ENCODE measurements at regions not wholly inside any gene's neighbourhood (a gene's known extent, or its start where the extent isn't known, plus 50 kb on each side); places are given as distances from the start of the nearest gene placed in this dataset.

DNA sequence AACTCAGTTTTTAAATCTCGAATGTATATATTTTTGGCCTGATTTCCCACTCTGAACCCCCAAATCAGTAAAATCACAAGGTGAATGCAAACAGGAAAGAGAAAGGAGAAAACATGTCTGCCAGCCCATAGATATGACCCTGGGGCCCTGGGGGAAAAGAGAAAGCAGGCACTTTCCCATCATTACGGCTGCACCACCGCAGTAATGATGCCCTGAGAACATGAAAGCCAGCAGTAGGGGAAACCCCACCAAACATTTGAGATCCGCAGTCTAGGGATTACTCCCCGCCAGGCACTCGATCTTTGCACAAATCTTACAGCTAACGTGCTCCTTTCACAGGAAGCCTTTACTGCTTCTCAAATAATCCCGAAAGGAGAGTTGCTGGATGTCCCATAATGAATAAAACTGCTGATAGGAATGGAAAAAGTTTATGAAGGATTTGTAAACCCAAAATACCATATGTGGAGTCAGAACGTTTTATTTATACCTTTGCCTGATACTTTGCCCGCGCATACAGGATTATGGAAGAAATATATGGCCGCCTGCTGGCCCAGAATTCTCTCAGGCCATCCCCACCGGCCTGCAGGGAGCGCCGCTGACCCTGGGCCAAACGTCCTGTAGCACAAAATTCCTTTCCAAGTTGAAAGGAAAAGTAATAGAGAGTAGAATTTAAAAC lies 180.0 kb upstream of the INHBA start:
- DNase-seq (ENCODE audit: low spot score, unreplicated experiment) = no peak
- Mint-ChIP-seq H3K9me3 (ENCODE audit: low read depth) (no peaks in the 10 kb centered on the region), H3K4me3 (ENCODE audit: low read depth) (no peak overlapping the region), H3K36me3 (ENCODE audit: insufficient read depth) (no peaks in the 10 kb centered on the region), H3K27ac (no peak overlapping the region), H3K27me3 (peaks cover 10% of the 10 kb centered on the region), H3K4me1 (ENCODE audit: low read depth) (no peaks in the 10 kb centered on the region)
- TF ChIP-seq, protein P1, sequence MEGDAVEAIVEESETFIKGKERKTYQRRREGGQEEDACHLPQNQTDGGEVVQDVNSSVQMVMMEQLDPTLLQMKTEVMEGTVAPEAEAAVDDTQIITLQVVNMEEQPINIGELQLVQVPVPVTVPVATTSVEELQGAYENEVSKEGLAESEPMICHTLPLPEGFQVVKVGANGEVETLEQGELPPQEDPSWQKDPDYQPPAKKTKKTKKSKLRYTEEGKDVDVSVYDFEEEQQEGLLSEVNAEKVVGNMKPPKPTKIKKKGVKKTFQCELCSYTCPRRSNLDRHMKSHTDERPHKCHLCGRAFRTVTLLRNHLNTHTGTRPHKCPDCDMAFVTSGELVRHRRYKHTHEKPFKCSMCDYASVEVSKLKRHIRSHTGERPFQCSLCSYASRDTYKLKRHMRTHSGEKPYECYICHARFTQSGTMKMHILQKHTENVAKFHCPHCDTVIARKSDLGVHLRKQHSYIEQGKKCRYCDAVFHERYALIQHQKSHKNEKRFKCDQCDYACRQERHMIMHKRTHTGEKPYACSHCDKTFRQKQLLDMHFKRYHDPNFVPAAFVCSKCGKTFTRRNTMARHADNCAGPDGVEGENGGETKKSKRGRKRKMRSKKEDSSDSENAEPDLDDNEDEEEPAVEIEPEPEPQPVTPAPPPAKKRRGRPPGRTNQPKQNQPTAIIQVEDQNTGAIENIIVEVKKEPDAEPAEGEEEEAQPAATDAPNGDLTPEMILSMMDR (IDR thresholded peaks at IDR 0.05; ENCODE audit: unreplicated experiment) = no peak

DNA sequence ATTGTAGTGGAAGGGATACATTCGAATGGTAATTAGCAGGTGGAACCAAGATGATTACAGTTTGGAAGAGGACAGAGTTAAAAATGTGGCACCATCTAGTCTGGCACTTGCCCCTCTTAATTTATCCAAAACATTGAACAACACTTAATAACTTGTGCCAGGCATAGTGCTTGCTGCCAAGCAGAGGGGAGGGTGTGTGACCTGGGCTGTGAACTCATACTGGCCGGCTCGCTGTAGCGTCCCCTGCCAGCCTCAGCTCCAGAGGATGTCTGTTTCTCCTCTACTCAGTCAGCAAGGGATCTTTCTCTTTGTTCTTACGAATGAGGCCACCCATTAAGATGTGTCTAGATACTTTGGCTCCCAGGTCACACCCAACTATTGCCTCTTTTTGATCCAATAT lies 179.4 kb upstream of the INHBA start:
- H3K4me1 Mint-ChIP-seq (ENCODE audit: low read depth) = no peaks in the 10 kb centered on the region
- TF ChIP-seq, protein P1 (IDR thresholded peaks at IDR 0.05; ENCODE audit: unreplicated experiment) = no peak
- H3K9me3 Mint-ChIP-seq (ENCODE audit: low read depth) = no peaks in the 10 kb centered on the region
- H3K36me3 Mint-ChIP-seq (ENCODE audit: insufficient read depth) = no peaks in the 10 kb centered on the region
- no peak overlapping the region for H3K27ac Mint-ChIP-seq
- H3K27me3 Mint-ChIP-seq = peaks cover 5% of the 10 kb centered on the region
- no peak for DNase-seq (ENCODE audit: low spot score, unreplicated experiment)
- no peak overlapping the region for H3K4me3 Mint-ChIP-seq (ENCODE audit: low read depth)

DNA sequence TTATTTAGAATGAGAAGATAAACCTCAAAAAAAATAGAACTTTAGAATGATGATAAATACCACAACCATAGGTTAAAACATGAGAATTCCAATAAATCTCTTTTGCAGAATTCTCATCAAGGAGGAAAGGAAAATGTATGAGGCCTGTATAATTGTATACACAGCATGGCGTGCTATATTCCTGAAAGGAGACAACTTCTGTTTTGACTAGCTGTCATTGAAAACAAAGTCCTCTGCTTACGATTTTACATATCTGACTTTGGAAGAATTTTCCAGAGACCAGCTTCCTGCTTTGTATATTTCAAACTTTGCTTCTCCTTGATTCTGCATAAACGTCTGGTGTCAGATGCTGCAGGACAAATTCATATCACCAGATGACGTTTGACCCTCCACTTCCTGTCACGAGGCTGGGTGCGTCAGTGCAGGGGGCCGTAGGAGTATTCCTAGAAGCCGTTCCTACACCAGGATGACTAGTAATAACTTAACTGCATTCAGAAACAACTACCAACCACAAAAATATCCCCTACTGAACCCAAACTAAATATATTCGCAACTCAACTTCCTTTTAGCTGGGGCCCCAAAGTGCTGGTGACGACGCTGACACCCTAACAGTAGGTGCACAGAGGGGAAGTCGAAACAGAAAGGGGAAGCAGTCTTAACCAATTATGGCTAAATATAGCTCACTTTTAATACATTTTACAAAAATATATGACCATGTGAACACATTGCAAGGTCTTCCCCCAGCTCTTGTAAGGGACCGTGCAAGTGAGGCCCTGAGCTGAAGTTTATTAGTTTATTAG lies 178.6 kb upstream of the INHBA start:
- Mint-ChIP-seq H3K4me1 (ENCODE audit: low read depth) (no peaks in the 10 kb centered on the region), H3K36me3 (ENCODE audit: insufficient read depth) (no peaks in the 10 kb centered on the region), H3K27me3 (peaks cover 3% of the 10 kb centered on the region), H3K9me3 (ENCODE audit: low read depth) (no peaks in the 10 kb centered on the region), H3K27ac (no peak overlapping the region), H3K4me3 (ENCODE audit: low read depth) (no peak overlapping the region)
- TF ChIP-seq, protein P1 (IDR thresholded peaks at IDR 0.05; ENCODE audit: unreplicated experiment) = no peak
- DNase-seq (ENCODE audit: low spot score, unreplicated experiment) = no peak

DNA sequence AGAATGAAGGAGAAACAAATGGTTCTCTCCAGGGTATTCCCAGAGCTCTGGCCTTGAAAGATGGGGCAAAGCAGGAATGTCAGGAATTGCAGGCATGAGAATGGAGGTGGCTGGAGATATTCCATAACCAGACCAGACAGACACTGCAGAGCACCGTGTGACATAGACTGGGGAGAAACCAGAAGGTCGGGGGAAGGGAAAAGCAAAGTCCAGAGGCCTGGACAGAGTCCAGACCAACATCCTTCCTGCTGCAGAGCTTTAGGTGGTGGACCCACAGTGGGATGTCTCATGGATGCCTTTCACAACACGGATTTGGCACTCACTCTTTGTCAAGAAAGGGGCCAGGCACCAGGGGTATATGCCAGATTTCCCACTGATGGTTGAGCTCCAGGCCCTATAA lies 177.2 kb upstream of the INHBA start:
- no peak for DNase-seq (ENCODE audit: low spot score, unreplicated experiment)
- Mint-ChIP-seq H3K36me3 (ENCODE audit: insufficient read depth) (no peaks in the 10 kb centered on the region), H3K4me3 (ENCODE audit: low read depth) (no peak overlapping the region), H3K27me3 (peaks cover 1% of the 10 kb centered on the region), H3K4me1 (ENCODE audit: low read depth) (no peaks in the 10 kb centered on the region), H3K9me3 (ENCODE audit: low read depth) (no peaks in the 10 kb centered on the region), H3K27ac (no peak overlapping the region)
- TF ChIP-seq, protein P1 (IDR thresholded peaks at IDR 0.05; ENCODE audit: unreplicated experiment) = no peak

DNA sequence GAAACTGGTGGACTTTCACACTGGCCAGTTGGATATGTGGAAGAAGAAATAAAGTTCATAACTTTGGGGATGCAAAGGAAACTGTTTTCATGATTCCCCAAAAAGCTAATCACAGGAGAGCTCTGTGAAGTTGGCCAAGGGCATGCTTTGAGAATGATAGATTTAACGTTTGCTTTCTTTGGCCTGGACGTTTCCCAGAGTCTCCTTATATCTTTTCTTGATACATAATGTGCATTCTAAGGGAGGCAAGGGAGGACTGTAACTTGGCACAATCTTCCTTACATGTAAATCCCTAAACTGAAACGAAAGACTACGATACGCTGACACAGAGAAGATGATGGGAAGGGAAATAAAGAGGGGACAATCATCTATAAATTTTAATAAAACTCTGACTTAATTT lies 176.5 kb upstream of the INHBA start:
- Mint-ChIP-seq H3K9me3 (ENCODE audit: low read depth) (no peaks in the 10 kb centered on the region), H3K4me3 (ENCODE audit: low read depth) (no peak overlapping the region), H3K36me3 (ENCODE audit: insufficient read depth) (no peaks in the 10 kb centered on the region), H3K27me3 (peaks cover 3% of the 10 kb centered on the region), H3K4me1 (ENCODE audit: low read depth) (no peaks in the 10 kb centered on the region), H3K27ac (no peak overlapping the region)
- TF ChIP-seq, protein P1 (IDR thresholded peaks at IDR 0.05; ENCODE audit: unreplicated experiment) = no peak
- no peak for DNase-seq (ENCODE audit: low spot score, unreplicated experiment)

Measured in progenitor cell of endocrine pancreas (in vitro differentiated cells).